HAP-1 (cell line): ENCODE measurements at regions not wholly inside any gene's neighbourhood (a gene's known extent, or its start where the extent isn't known, plus 50 kb on each side); places are given as distances from the start of the nearest gene placed in this dataset.
"Not testable (repeated sequence)": the region's sequence is repeated elsewhere in the genome, so short reads cannot be mapped to it uniquely, and the experiment has no call there.

Experiments used
- DNase-seq, 2 experiments: peaks; one replicate each; pipeline ENCODE4 v3.0.0-alpha.2; 2016 to 2020; ENCODE audit warnings: low spot score in 2 of 2
- H3K27me3 ChIP-seq: fragments of 250-450 bp; sonication (Bioruptor Pico); 2 replicates; pipeline ENCODE4 v1.5.1; 2020; ENCODE audit warnings: low read depth, mild to moderate bottlenecking, moderate library complexity
- H3K36me3 ChIP-seq: fragments of 250-450 bp; sonication (Bioruptor Pico); replicated peaks from 2 replicates; pipeline ENCODE4 v1.5.1; 2020; ENCODE audit warnings: mild to moderate bottlenecking
- H3K4me1 ChIP-seq: fragments of 250-450 bp; sonication (Bioruptor Pico); 2 replicates; pipeline ENCODE4 v1.5.1; 2020; ENCODE audit warnings: mild to moderate bottlenecking
- H3K4me3 ChIP-seq: fragments of 250-450 bp; sonication (Bioruptor Pico); 2 replicates; pipeline ENCODE4 v1.5.1; 2020; ENCODE audit warnings: mild to moderate bottlenecking, moderate library complexity
- H3K9me3 ChIP-seq: fragments of 250-450 bp; sonication (Bioruptor Pico); 2 replicates; pipeline ENCODE4 v1.5.1; 2020; ENCODE audit warnings: mild to moderate bottlenecking, moderate library complexity
- in situ Hi-C: fragments of 300-500 bp; cut with MboI; formaldehyde crosslinking; loops from 3 replicates; pipeline ENCODE4 v1.14.3; 2020; ENCODE audit warnings: low sequenced_read_pairs, inconsistent platforms, mixed read lengths

DNA sequence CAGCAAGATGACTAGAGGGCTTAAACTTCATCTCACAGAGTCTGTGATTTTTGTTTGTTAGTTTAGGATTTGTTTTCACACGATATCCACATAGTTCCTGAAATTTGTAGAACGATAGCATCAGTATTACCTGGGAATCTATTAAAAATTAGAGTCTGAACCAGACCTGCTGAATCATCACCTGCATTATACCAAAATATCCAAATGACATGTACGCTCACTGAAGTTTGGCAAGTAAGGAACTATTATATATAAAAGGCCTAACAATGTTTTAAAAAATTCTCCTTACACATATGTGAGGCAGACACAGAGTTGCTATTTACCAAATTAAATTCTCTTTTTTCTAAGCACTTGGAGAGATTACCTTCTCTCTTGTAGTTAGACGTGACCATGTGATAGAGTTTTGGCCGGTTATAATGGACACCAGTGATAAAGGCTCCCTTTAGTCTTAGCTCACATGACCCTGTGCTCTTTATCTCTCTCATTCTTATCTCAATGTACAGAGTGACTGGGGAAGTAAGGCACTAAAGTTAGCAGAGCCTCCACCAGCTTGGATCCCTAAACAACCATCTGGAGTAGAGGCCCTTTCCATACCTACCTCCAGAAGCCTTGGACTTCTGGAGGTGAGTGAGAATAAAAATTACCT lies 363.1 kb downstream of the DSC3 start:
- Histone ChIP-seq H3K27me3 (no peaks in the 10 kb centered on the region), H3K9me3 (no peaks in the 10 kb centered on the region), H3K4me1 (peaks cover 6% of the 10 kb centered on the region), H3K36me3 (no peaks in the 10 kb centered on the region), H3K4me3 (no peak overlapping the region)
- no peak for DNase-seq
- in situ Hi-C loops = no loop called here

GRCh38 chr18:30677813-30678212 lies 364.7 kb downstream of the DSC3 start:
- H3K4me1 ChIP-seq, H3K27me3 ChIP-seq, H3K4me3 ChIP-seq, DNase-seq, in situ Hi-C loops, H3K36me3 ChIP-seq, H3K9me3 ChIP-seq: not testable (repeated sequence)

GRCh38 chr18:30676053-30676480 lies 366.5 kb downstream of the DSC3 start:
- Histone ChIP-seq H3K4me3 (no peak overlapping the region), H3K27me3 (no peaks in the 10 kb centered on the region), H3K36me3 (no peaks in the 10 kb centered on the region), H3K4me1 (no peaks in the 10 kb centered on the region), H3K9me3 (no peaks in the 10 kb centered on the region)
- in situ Hi-C loops = no loop called here
- no peak for DNase-seq

GRCh38 chr18:30675493-30675892 lies 367.0 kb downstream of the DSC3 start:
- Histone ChIP-seq H3K27me3 (no peaks in the 10 kb centered on the region), H3K9me3 (no peaks in the 10 kb centered on the region), H3K36me3 (no peaks in the 10 kb centered on the region), H3K4me3 (no peak overlapping the region), H3K4me1 (no peaks in the 10 kb centered on the region)
- in situ Hi-C loops = no loop called here
- no peak for DNase-seq

DNA sequence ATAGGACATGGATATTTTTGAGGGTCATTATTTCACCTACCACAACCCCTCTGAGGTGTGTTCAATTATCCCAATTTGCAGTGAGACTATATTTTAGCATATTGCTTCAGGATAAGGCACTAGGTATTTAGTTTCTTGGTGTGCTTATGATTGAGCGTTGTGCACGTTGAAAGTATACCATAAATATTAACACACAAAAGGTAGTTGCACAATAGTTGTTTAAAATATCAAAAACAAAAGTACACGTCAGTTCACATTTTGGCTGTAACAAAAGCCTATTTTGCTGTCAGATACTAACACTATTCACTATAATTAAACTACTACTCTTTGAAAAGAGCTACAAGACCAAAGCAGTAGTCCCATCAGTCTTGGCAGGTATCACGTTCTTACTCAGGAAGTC lies 367.5 kb downstream of the DSC3 start:
- Histone ChIP-seq H3K9me3 (no peaks in the 10 kb centered on the region), H3K36me3 (no peaks in the 10 kb centered on the region), H3K27me3 (no peaks in the 10 kb centered on the region), H3K4me3 (no peak overlapping the region), H3K4me1 (no peaks in the 10 kb centered on the region)
- in situ Hi-C loops = no loop called here
- no peak for DNase-seq

DNA sequence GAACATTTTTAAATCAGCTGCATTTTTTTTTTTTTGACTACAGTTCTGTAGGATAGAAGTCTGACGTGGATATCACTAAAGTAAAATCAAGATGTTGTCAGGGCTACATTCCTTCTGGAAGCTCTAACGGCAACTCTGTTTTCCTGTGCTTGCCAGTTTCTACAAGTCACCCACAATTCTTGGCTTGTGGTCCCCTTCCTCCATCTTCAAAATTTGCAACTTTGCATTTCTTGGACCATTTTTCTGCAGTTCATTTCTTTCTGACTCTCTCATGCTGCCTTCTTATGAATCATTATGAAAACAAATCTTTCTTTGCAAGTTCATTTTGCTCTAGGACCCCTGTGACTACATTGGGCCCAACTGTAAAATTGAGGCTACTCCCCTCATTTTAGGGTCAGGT lies 367.9 kb downstream of the DSC3 start:
- in situ Hi-C loops = no loop called here
- no peak overlapping the region for H3K4me3 ChIP-seq
- no peaks in the 10 kb centered on the region for H3K36me3 ChIP-seq
- no peaks in the 10 kb centered on the region for H3K27me3 ChIP-seq
- no peak for DNase-seq
- no peaks in the 10 kb centered on the region for H3K4me1 ChIP-seq
- H3K9me3 ChIP-seq = no peaks in the 10 kb centered on the region

- H3K4me1 ChIP-seq, DNase-seq, H3K27me3 ChIP-seq, H3K4me3 ChIP-seq, H3K9me3 ChIP-seq, in situ Hi-C loops, H3K36me3 ChIP-seq: not testable (repeated sequence)
These were observed 370.1 kb downstream of the DSC3 start for GRCh38 chr18:30672439-30672838.

GRCh38 chr18:30658306-30658705 lies 384.2 kb downstream of the DSC3 start:
- Histone ChIP-seq H3K9me3 (no peaks in the 10 kb centered on the region), H3K27me3 (no peaks in the 10 kb centered on the region), H3K36me3 (no peaks in the 10 kb centered on the region), H3K4me1 (no peaks in the 10 kb centered on the region; the same call in 1 of the 2 replicates), H3K4me3 (no peak overlapping the region)
- no peak for DNase-seq
- in situ Hi-C loops = no loop called here

DNA sequence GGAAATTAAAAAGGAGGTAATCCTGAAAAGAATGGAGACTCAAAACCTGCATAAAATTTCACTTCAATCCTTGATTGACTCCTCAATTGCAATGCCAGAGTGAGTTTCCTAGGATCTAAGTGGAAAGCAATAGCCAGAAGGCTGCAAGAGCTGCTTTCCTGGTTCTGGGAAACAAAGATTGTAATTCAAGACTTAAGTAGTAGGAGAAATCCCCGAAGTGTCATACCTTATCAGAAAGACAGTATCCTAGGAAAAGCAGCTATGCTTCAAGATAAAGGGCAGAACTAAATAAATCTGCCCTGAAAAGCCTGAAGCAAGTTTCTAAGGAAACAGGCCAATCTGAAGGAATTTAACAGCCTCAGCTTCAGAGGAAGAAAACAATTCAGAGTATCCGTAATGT lies 390.2 kb downstream of the DSC3 start:
- DNase-seq = no peak
- H3K27me3 ChIP-seq = no peaks in the 10 kb centered on the region
- H3K4me3 ChIP-seq = no peak overlapping the region
- no peaks in the 10 kb centered on the region for H3K36me3 ChIP-seq
- no peaks in the 10 kb centered on the region for H3K9me3 ChIP-seq
- no peaks in the 10 kb centered on the region for H3K4me1 ChIP-seq
- in situ Hi-C loops = no loop called here

DNA sequence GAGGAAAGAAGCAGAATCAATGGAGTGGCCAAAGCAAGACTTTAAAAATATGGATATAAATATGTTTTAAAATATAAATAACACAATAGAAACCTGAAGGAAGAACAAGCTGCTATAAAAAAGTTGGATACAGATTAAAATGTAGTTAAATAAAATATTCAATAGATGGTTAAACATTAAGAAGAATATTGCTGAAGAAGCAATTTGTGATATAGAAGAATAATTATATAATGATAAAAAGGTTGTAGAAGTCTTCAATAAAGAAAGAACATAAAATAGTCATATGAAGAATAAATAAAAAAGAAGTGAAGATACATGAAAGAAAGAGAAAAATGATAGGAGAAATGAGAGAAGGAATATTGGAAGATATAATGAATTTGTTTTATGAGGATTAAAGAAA lies 392.0 kb downstream of the DSC3 start:
- Histone ChIP-seq H3K9me3 (no peaks in the 10 kb centered on the region), H3K36me3 (no peaks in the 10 kb centered on the region), H3K27me3 (no peaks in the 10 kb centered on the region), H3K4me3 (no peak overlapping the region), H3K4me1 (no peaks in the 10 kb centered on the region)
- no peak for DNase-seq
- in situ Hi-C loops = no loop called here

GRCh38 chr18:30644158-30644557 lies 398.4 kb downstream of the DSC3 start:
- Histone ChIP-seq H3K27me3 (no peaks in the 10 kb centered on the region), H3K4me1 (no peaks in the 10 kb centered on the region), H3K9me3 (no peaks in the 10 kb centered on the region), H3K4me3 (no peak overlapping the region), H3K36me3 (no peaks in the 10 kb centered on the region)
- DNase-seq = no peak
- in situ Hi-C loops = no loop called here

DNA sequence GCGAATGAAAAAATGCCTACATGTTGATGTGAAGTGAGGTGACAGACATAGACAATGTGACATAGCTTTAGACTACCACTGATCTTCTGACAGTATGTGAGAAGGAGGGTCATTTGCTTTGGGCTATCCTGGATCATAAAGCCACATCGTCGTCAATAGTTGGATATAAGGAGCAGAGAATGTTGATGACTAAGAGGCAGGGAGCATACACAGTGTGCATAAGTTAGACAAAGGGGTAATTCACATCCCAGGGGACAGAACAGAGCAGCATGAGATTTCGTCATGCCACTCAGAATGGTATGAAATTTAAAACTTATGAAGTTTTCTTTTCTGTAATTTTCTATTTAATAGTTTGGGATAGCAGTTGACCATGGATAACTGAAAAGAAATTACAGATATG lies 403.2 kb downstream of the DSC3 start:
- in situ Hi-C loops = no loop called here
- peaks cover 7% of the 10 kb centered on the region for H3K4me1 ChIP-seq
- H3K9me3 ChIP-seq = no peaks in the 10 kb centered on the region
- no peak overlapping the region for H3K4me3 ChIP-seq
- H3K36me3 ChIP-seq = no peaks in the 10 kb centered on the region
- DNase-seq = no peak
- H3K27me3 ChIP-seq = no peaks in the 10 kb centered on the region

DNA sequence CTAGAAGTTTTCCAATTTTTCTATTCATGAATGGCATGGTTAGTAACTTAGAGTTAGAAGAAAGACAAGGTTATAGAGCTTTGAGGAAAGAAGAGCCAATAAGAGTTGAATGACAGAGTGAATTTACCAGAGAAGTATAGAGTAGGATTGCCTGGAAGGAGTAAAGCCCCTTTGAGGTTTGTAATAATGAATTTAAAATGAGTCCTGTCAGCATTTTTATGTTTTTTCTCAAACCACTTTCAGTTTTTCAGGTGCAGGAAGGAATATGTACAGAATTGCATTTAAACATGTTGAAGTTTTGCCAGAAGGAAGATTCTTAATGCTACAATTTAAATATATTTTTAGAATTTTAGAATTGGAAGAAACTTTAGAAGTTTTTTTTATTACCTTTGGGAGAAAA lies 408.3 kb downstream of the DSC3 start:
- H3K27me3 ChIP-seq = no peaks in the 10 kb centered on the region
- no peak for DNase-seq
- H3K4me3 ChIP-seq = no peak overlapping the region
- in situ Hi-C loops = no loop called here
- H3K9me3 ChIP-seq = no peaks in the 10 kb centered on the region
- H3K4me1 ChIP-seq = peaks cover 26% of the 10 kb centered on the region
- H3K36me3 ChIP-seq = no peaks in the 10 kb centered on the region

- H3K9me3 ChIP-seq = no peaks in the 10 kb centered on the region
- no peaks in the 10 kb centered on the region for H3K36me3 ChIP-seq
- H3K27me3 ChIP-seq = no peaks in the 10 kb centered on the region
- no peak overlapping the region for H3K4me3 ChIP-seq
- peak; percentile 83 to 99 for DNase-seq
- H3K4me1 ChIP-seq = peaks cover 18% of the 10 kb centered on the region
- in situ Hi-C loops = no loop called here
These were observed 410.4 kb downstream of the DSC3 start for GRCh38 chr18:30632071-30632698.

GRCh38 chr18:30625961-30626360 lies 416.6 kb downstream of the DSC3 start:
- Histone ChIP-seq H3K4me3 (no peak overlapping the region), H3K36me3 (no peaks in the 10 kb centered on the region), H3K4me1 (peaks cover 35% of the 10 kb centered on the region), H3K27me3 (no peaks in the 10 kb centered on the region), H3K9me3 (no peaks in the 10 kb centered on the region; the same call in 1 of the 2 replicates)
- in situ Hi-C loops = no loop called here
- no peak for DNase-seq
